ENCODE measurements at regions not wholly inside any gene's neighbourhood (a gene's known extent, or its start where the extent isn't known, plus 50 kb on each side); places are given as distances from the start of the nearest gene placed in this dataset.

DNA sequence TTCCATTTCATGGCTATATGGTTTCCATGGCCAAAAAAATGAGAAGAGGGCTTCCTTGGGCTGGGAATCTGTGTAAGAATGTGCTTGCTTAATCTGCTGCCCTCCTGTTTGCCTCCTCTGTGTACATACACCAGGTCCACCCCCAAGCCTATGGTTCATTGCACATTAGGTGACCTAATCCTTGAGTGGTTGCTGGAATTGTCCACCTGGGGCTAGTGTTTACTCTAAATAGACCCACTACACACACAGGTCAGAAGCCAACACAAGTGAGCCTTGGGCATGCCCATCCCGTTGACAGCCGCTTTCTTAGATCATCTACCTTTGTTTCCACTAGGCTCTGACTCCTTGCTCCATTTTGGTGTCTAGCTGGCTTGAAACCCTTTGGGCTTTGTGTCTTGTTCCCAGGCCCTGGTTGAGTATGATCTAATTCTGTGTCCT lies 59.2 kb upstream of the ATL2 start:
- H3K36me3 ChIP-seq (replicated peaks; ENCODE audit: low read depth, low read length), result no peaks in the 10 kb centered on the region
- no peaks in the 10 kb centered on the region for H4K20me1 ChIP-seq (ENCODE audit: insufficient read depth, low read length)
- H3K79me2 ChIP-seq (ENCODE audit: low read length), result no peaks in the 10 kb centered on the region
- no peaks in the 10 kb centered on the region for H3K9me3 ChIP-seq (ENCODE audit: insufficient read depth, low read length)
- no peak overlapping the region for H3K27ac ChIP-seq (ENCODE audit: low read length)
- no peak overlapping the region for H3K4me3 ChIP-seq (ENCODE audit: low read length)
- no peak for TF ChIP-seq EZH2phosphoT487 (IDR thresholded peaks at IDR 0.05; ENCODE audit: low read depth)
- TF ChIP-seq, protein P1, sequence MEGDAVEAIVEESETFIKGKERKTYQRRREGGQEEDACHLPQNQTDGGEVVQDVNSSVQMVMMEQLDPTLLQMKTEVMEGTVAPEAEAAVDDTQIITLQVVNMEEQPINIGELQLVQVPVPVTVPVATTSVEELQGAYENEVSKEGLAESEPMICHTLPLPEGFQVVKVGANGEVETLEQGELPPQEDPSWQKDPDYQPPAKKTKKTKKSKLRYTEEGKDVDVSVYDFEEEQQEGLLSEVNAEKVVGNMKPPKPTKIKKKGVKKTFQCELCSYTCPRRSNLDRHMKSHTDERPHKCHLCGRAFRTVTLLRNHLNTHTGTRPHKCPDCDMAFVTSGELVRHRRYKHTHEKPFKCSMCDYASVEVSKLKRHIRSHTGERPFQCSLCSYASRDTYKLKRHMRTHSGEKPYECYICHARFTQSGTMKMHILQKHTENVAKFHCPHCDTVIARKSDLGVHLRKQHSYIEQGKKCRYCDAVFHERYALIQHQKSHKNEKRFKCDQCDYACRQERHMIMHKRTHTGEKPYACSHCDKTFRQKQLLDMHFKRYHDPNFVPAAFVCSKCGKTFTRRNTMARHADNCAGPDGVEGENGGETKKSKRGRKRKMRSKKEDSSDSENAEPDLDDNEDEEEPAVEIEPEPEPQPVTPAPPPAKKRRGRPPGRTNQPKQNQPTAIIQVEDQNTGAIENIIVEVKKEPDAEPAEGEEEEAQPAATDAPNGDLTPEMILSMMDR (IDR thresholded peaks at IDR 0.05; ENCODE audit: low read depth, low read length), result no peak
- no peak overlapping the region for H3K9ac ChIP-seq (ENCODE audit: low read length)
- no peaks in the 10 kb centered on the region for H3K27me3 ChIP-seq (ENCODE audit: low read depth, low read length)
- no peak overlapping the region for H2AFZ ChIP-seq (ENCODE audit: low read depth, low read length)
- H3K4me2 ChIP-seq (ENCODE audit: low read length), result no peak overlapping the region
- H3K4me1 ChIP-seq (ENCODE audit: low read length), result peaks cover 16% of the 10 kb centered on the region

DNA sequence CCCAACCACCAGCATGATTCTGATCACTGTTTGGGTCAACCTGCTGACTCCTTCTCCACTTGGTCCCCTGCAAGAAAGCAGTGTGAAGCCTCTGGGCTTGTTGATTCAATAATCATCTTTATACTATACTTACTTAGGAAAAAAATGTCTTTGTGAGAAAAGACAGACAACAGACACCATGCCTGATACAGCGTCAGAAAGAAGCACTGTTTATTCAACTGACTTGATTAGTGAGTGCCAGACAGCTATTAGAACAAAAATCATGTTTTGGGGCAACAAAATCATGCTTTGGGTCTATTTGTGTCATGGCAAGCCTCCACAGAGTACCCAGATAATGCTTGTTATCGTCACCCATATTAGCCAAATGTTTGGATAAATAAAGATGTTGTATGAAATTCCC lies 58.7 kb upstream of the ATL2 start:
- no peaks in the 10 kb centered on the region for H3K27me3 ChIP-seq (ENCODE audit: low read depth, low read length)
- H4K20me1 ChIP-seq (ENCODE audit: insufficient read depth, low read length), result no peaks in the 10 kb centered on the region
- no peak overlapping the region for H3K4me2 ChIP-seq (ENCODE audit: low read length)
- H3K79me2 ChIP-seq (ENCODE audit: low read length), result no peaks in the 10 kb centered on the region
- no peak overlapping the region for H3K4me3 ChIP-seq (ENCODE audit: low read length)
- no peaks in the 10 kb centered on the region for H3K9me3 ChIP-seq (ENCODE audit: insufficient read depth, low read length)
- peaks cover 16% of the 10 kb centered on the region for H3K4me1 ChIP-seq (ENCODE audit: low read length)
- no peak overlapping the region for H2AFZ ChIP-seq (ENCODE audit: low read depth, low read length)
- no peaks in the 10 kb centered on the region for H3K36me3 ChIP-seq (replicated peaks; ENCODE audit: low read depth, low read length)
- no peak overlapping the region for H3K27ac ChIP-seq (ENCODE audit: low read length)
- no peak for TF ChIP-seq EZH2phosphoT487 (IDR thresholded peaks at IDR 0.05; ENCODE audit: low read depth)
- TF ChIP-seq, protein P1 (IDR thresholded peaks at IDR 0.05; ENCODE audit: low read depth, low read length), result no peak
- H3K9ac ChIP-seq (ENCODE audit: low read length), result no peak overlapping the region

DNA sequence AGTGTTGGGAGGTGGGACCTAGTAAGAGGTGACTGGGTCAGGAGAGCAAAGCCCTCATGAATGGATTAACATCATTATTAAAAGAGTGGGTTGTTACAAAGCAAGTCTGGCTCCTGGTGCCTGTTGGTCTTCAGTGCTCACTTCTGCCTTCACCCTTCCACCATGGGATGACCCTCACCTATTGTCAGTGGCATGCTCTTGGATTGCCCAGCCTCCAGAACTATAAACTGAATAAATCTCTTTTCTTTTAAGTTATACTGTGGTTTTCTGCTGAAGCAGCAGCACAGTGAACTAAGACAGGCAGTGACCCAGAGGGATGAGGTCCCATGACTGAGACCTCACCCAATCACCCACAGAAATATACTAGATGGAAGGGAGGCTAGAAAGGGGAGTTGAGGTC lies 57.5 kb upstream of the ATL2 start:
- no peak overlapping the region for H3K4me3 ChIP-seq (ENCODE audit: low read length)
- peaks cover 16% of the 10 kb centered on the region for H3K4me1 ChIP-seq (ENCODE audit: low read length)
- no peaks in the 10 kb centered on the region for H3K36me3 ChIP-seq (replicated peaks; ENCODE audit: low read depth, low read length)
- no peaks in the 10 kb centered on the region for H3K27me3 ChIP-seq (ENCODE audit: low read depth, low read length)
- H3K27ac ChIP-seq (ENCODE audit: low read length), result no peak overlapping the region
- no peaks in the 10 kb centered on the region for H3K79me2 ChIP-seq (ENCODE audit: low read length)
- TF ChIP-seq, protein P1 (IDR thresholded peaks at IDR 0.05; ENCODE audit: low read depth, low read length), result no peak
- no peak for TF ChIP-seq EZH2phosphoT487 (IDR thresholded peaks at IDR 0.05; ENCODE audit: low read depth)
- H4K20me1 ChIP-seq (ENCODE audit: insufficient read depth, low read length), result no peaks in the 10 kb centered on the region
- no peaks in the 10 kb centered on the region for H3K9me3 ChIP-seq (ENCODE audit: insufficient read depth, low read length)
- H3K9ac ChIP-seq (ENCODE audit: low read length), result no peak overlapping the region
- H3K4me2 ChIP-seq (ENCODE audit: low read length), result no peak overlapping the region
- no peak overlapping the region for H2AFZ ChIP-seq (ENCODE audit: low read depth, low read length)

DNA sequence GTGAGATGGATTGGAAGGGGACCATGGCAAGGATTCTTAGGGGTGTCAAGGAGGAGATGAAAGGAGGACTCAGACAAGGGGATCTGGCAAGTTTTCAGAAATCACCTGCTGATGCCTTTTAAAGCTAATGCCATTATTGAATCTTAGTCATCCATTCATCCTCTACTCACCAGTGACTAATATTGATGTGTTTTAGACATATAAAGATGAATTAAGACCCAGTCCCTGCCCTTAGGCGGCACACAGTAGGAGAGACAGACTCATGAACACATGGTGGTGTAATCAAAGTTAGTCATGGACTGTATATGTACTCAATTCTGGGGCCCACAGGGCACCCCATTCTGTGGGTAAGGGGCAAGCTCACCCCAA lies 56.5 kb upstream of the ATL2 start:
- Histone ChIP-seq H3K36me3 (replicated peaks; ENCODE audit: low read depth, low read length) (no peaks in the 10 kb centered on the region), H3K27me3 (ENCODE audit: low read depth, low read length) (no peaks in the 10 kb centered on the region), H4K20me1 (ENCODE audit: insufficient read depth, low read length) (no peaks in the 10 kb centered on the region), H3K4me2 (ENCODE audit: low read length) (no peak overlapping the region), H3K9me3 (ENCODE audit: insufficient read depth, low read length) (no peaks in the 10 kb centered on the region), H3K79me2 (ENCODE audit: low read length) (no peaks in the 10 kb centered on the region), H2AFZ (ENCODE audit: low read depth, low read length) (no peak overlapping the region), H3K9ac (ENCODE audit: low read length) (no peak overlapping the region), H3K27ac (ENCODE audit: low read length) (no peak overlapping the region), H3K4me3 (ENCODE audit: low read length) (no peak overlapping the region), H3K4me1 (ENCODE audit: low read length) (peaks cover 8% of the 10 kb centered on the region)
- no peak for TF ChIP-seq EZH2phosphoT487 (IDR thresholded peaks at IDR 0.05; ENCODE audit: low read depth)
- TF ChIP-seq, protein P1 (IDR thresholded peaks at IDR 0.05; ENCODE audit: low read depth, low read length), result no peak

Measured in OCI-LY3 (cell line).